GM13977 (cell line): ENCODE measurements at regions not wholly inside any gene's neighbourhood (a gene's known extent, or its start where the extent isn't known, plus 50 kb on each side); places are given as distances from the start of the nearest gene placed in this dataset.

Experiments
- DNase-seq: peaks from one replicate; pipeline ENCODE4 v3.0.0; 2012; ENCODE audit warnings: low spot score
- CTCF ChIP-seq: IDR thresholded peaks from 2 replicates; pipeline ENCODE4 v1.5.1; 2012; ENCODE audit warnings: mild to moderate bottlenecking, control low read depth; ENCODE audit not compliant: insufficient read depth; ENCODE audit errors: extremely low read depth, missing control alignments
- in situ Hi-C: fragments of 300-500 bp; cut with MboI; formaldehyde crosslinking; loops from one replicate; pipeline ENCODE4 v1.12.0; 2022; ENCODE audit warnings: low sequenced_read_pairs, low pct_unique_long_range_greater_than_20kb, mixed read lengths, inconsistent platforms; ENCODE audit not compliant: unreplicated experiment

- no peak for TF ChIP-seq CTCF
- no peak for DNase-seq
- in situ Hi-C loops = no loop called here
These were observed 183.4 kb downstream of the AKR1D1 start for GRCh38 chr7:138259675-138260074.

- in situ Hi-C loops = no loop called here
- DNase-seq = no peak
- TF ChIP-seq CTCF = no peak
These were observed 191.7 kb downstream of the AKR1D1 start for GRCh38 chr7:138267934-138268333.

GRCh38 chr7:138276891-138277290, 183.2 kb upstream of the TRIM24 start:
- in situ Hi-C loops = no loop called here
- DNase-seq = no peak
- no peak for TF ChIP-seq CTCF

GRCh38 chr7:138278601-138279000, 181.5 kb upstream of the TRIM24 start:
- no peak for DNase-seq
- no peak for TF ChIP-seq CTCF
- in situ Hi-C loops = no loop called here

GRCh38 chr7:138282997-138283396, 177.1 kb upstream of the TRIM24 start:
- in situ Hi-C loops = no loop called here
- no peak for DNase-seq
- no peak for TF ChIP-seq CTCF

- no peak for TF ChIP-seq CTCF
- in situ Hi-C loops = no loop called here
- no peak for DNase-seq
These were observed 174.9 kb upstream of the TRIM24 start for GRCh38 chr7:138285129-138285528.

GRCh38 chr7:138286846-138287245, 173.2 kb upstream of the TRIM24 start:
- DNase-seq = no peak
- no peak for TF ChIP-seq CTCF
- in situ Hi-C loops = no loop called here
